ENCODE measurements at regions not wholly inside any gene's neighbourhood (a gene's known extent, or its start where the extent isn't known, plus 50 kb on each side); places are given as distances from the start of the nearest gene placed in this dataset.

DNA sequence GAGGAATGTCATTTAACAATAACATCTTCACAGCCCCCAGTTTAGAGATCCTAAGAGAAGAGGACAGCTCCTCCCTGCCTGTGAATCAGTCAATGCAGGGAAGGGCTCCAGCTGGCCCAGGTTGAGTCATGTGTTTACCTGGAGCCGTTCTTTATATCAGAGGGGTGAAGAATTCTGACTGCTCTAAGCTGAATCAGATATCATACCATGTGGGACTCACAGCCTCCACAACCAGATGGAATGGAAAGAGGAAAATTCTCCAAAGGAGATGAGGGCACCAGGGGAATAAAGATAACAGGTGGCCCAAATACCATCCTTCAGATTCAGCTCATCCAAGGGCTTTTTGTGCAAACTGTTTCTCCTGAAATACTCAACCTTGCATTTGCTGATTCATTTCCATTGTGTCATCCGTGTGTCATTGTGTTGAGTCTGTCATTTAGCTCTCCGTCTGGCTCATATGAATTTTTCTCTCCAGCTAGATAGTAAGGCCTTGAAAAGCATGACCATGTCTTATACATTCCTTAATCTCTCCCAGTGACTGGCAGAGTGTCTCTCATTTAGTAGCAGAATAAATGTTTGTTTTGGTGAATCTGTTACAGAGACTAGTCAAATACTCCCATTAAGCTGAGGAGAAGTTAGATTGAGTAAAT is 217.9 kb downstream of the RFC3 start:
- no peaks in the 10 kb centered on the region for H3K27me3 ChIP-seq (ENCODE audit: control insufficient read depth, insufficient read depth, low read length)
- H3K27ac ChIP-seq = no peak overlapping the region
- H3K4me1 ChIP-seq = no peaks in the 10 kb centered on the region
- no peak overlapping the region for H3K4me2 ChIP-seq (ENCODE audit: low read length)
- H3K79me2 ChIP-seq = no peaks in the 10 kb centered on the region
- H3K36me3 ChIP-seq (ENCODE audit: control insufficient read depth, insufficient read depth, low read length) = no peaks in the 10 kb centered on the region
- no peak overlapping the region for H3K4me3 ChIP-seq (ENCODE audit: low read depth, low read length)
- no peaks in the 10 kb centered on the region for H3K9me3 ChIP-seq (ENCODE audit: control insufficient read depth, low read length)
- no peak overlapping the region for H3K9ac ChIP-seq
- TF ChIP-seq CTCF (IDR thresholded peaks at IDR 0.05) = no peak
- no peak overlapping the region for H2AFZ ChIP-seq

GRCh38 chr13:34037636-34038540 is 219.9 kb downstream of the RFC3 start:
- no peak overlapping the region for H2AFZ ChIP-seq
- H3K4me2 ChIP-seq (ENCODE audit: low read length) = no peak overlapping the region
- H3K9me3 ChIP-seq (ENCODE audit: control insufficient read depth, low read length) = no peaks in the 10 kb centered on the region
- no peak overlapping the region for H3K27ac ChIP-seq
- TF ChIP-seq CTCF (IDR thresholded peaks at IDR 0.05) = no peak
- H3K9ac ChIP-seq = no peak overlapping the region
- H3K4me3 ChIP-seq (ENCODE audit: low read depth, low read length) = no peak overlapping the region
- H3K27me3 ChIP-seq (ENCODE audit: control insufficient read depth, insufficient read depth, low read length) = no peaks in the 10 kb centered on the region
- no peaks in the 10 kb centered on the region for H3K36me3 ChIP-seq (ENCODE audit: control insufficient read depth, insufficient read depth, low read length)
- no peaks in the 10 kb centered on the region for H3K4me1 ChIP-seq
- no peaks in the 10 kb centered on the region for H3K79me2 ChIP-seq

DNA sequence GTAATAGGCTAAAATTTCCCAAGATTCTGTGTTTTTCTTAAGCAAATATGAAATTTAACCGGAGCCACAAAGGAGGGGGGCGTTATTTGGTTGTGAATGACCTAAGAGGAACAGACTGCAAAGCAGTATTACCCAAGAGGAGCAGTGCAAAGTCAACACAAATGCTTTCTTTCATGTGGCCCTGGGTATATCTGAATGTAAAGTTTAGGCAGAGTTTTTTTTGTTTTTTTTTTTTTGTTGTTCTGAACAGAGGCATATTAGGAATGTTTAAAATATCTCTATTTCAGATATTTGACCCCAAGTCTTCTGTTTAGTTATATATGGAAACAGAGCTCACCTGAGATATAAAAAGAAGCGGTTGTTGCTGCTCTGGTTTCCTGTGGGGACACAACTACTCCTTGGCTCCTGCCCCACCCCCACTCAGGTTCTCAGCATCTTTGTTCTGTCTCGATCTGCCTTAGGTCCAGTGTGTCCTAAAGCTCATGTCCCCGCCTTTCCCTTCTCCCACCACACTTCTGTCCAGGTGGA is 220.7 kb downstream of the RFC3 start:
- H2AFZ ChIP-seq = no peak overlapping the region
- no peak overlapping the region for H3K9ac ChIP-seq
- no peaks in the 10 kb centered on the region for H3K4me1 ChIP-seq
- no peak overlapping the region for H3K27ac ChIP-seq
- no peaks in the 10 kb centered on the region for H3K9me3 ChIP-seq (ENCODE audit: control insufficient read depth, low read length)
- no peak overlapping the region for H3K4me3 ChIP-seq (ENCODE audit: low read depth, low read length)
- H3K79me2 ChIP-seq = no peaks in the 10 kb centered on the region
- H3K36me3 ChIP-seq (ENCODE audit: control insufficient read depth, insufficient read depth, low read length) = no peaks in the 10 kb centered on the region
- no peak overlapping the region for H3K4me2 ChIP-seq (ENCODE audit: low read length)
- no peaks in the 10 kb centered on the region for H3K27me3 ChIP-seq (ENCODE audit: control insufficient read depth, insufficient read depth, low read length)
- no peak for TF ChIP-seq CTCF (IDR thresholded peaks at IDR 0.05)

- H3K4me1 ChIP-seq = no peaks in the 10 kb centered on the region
- H2AFZ ChIP-seq = no peak overlapping the region
- H3K27me3 ChIP-seq (ENCODE audit: control insufficient read depth, insufficient read depth, low read length) = no peaks in the 10 kb centered on the region
- no peak overlapping the region for H3K9ac ChIP-seq
- no peaks in the 10 kb centered on the region for H3K9me3 ChIP-seq (ENCODE audit: control insufficient read depth, low read length)
- H3K4me3 ChIP-seq (ENCODE audit: low read depth, low read length) = no peak overlapping the region
- H3K79me2 ChIP-seq = no peaks in the 10 kb centered on the region
- no peak overlapping the region for H3K27ac ChIP-seq
- no peak overlapping the region for H3K4me2 ChIP-seq (ENCODE audit: low read length)
- no peaks in the 10 kb centered on the region for H3K36me3 ChIP-seq (ENCODE audit: control insufficient read depth, insufficient read depth, low read length)
- no peak for TF ChIP-seq CTCF (IDR thresholded peaks at IDR 0.05)
These were observed 221.7 kb downstream of the RFC3 start for GRCh38 chr13:34039678-34040077.
